ENCODE measurements at regions not wholly inside any gene's neighbourhood (a gene's known extent, or its start where the extent isn't known, plus 50 kb on each side); places are given as distances from the start of the nearest gene placed in this dataset.

DNA sequence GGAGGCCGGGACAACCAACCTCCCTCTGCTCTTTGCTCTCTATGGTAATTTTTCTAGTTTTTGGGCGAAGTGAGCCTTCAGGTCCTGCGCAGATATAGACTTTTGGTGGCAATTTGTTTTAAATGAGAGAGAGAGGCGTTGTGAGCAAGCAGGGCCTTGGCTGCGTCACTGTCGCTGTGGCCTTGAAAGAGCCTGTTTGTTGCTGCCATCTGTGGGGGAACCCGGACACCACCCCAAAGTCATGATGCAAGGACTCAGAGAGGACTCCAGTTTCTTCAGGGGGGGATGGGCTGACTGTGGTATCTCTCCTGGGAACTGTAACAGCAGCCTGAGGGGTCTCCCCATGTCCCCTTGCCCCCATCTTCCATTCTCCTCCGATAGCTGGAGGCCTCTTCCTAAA is 462.7 kb upstream of the SULF2 start:
- no peak overlapping the region for H2AFZ ChIP-seq (ENCODE audit: low read depth, low read length)
- no peaks in the 10 kb centered on the region for H3K9me3 ChIP-seq (ENCODE audit: insufficient read depth, low read length)
- H3K4me3 ChIP-seq (ENCODE audit: low read length) = no peak overlapping the region
- no peaks in the 10 kb centered on the region for H3K4me1 ChIP-seq (ENCODE audit: low read length)
- no peak overlapping the region for H3K9ac ChIP-seq (ENCODE audit: low read length)
- H3K4me2 ChIP-seq (ENCODE audit: low read length) = no peak overlapping the region
- H3K79me2 ChIP-seq (ENCODE audit: low read length) = no peaks in the 10 kb centered on the region
- no peaks in the 10 kb centered on the region for H4K20me1 ChIP-seq (ENCODE audit: insufficient read depth, low read length)
- no peak for TF ChIP-seq EZH2phosphoT487 (IDR thresholded peaks at IDR 0.05; ENCODE audit: low read depth)
- TF ChIP-seq, protein P1, sequence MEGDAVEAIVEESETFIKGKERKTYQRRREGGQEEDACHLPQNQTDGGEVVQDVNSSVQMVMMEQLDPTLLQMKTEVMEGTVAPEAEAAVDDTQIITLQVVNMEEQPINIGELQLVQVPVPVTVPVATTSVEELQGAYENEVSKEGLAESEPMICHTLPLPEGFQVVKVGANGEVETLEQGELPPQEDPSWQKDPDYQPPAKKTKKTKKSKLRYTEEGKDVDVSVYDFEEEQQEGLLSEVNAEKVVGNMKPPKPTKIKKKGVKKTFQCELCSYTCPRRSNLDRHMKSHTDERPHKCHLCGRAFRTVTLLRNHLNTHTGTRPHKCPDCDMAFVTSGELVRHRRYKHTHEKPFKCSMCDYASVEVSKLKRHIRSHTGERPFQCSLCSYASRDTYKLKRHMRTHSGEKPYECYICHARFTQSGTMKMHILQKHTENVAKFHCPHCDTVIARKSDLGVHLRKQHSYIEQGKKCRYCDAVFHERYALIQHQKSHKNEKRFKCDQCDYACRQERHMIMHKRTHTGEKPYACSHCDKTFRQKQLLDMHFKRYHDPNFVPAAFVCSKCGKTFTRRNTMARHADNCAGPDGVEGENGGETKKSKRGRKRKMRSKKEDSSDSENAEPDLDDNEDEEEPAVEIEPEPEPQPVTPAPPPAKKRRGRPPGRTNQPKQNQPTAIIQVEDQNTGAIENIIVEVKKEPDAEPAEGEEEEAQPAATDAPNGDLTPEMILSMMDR (IDR thresholded peaks at IDR 0.05; ENCODE audit: low read depth, low read length) = no peak
- H3K27ac ChIP-seq (ENCODE audit: low read length) = no peak overlapping the region
- H3K27me3 ChIP-seq (ENCODE audit: low read depth, low read length) = peaks cover 14% of the 10 kb centered on the region
- H3K36me3 ChIP-seq (replicated peaks; ENCODE audit: low read depth, low read length) = no peaks in the 10 kb centered on the region

DNA sequence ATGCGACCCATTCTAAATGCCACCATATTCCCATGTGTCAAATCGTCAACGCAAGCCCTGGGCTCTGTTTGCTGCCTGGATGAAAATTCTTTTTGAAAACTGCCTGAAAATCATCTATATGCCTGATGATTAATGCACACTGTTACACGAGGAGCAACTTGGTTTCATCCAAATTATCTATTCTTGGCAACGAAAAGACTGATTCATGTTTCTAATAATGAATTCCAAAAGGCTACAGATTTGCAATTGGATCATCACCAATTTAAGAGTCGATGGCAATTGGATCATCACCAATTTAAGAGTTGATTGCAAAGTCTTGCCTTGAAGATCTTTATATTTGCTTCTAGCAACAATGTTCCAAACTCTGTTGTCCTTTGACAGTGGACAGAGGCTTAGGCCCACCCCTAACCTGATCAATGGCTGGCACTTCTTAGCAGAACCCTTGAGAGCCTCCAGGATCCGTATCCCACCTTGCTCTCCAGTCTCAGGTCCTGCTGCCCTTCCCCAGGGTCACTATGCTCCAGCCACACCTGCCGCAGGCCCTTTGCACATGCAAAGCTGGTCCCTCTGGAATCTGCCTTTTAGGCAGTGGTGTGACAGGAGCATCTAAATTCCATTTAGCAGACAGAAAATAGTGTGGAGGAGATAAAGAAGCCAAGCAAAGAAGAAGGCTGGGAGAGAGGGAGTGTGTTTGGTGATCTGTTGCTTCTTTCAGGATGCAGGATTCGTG is 460.9 kb upstream of the SULF2 start:
- H3K4me1 ChIP-seq (ENCODE audit: low read length) = no peaks in the 10 kb centered on the region
- no peak overlapping the region for H3K27ac ChIP-seq (ENCODE audit: low read length)
- TF ChIP-seq, protein P1 (IDR thresholded peaks at IDR 0.05; ENCODE audit: low read depth, low read length) = no peak
- TF ChIP-seq EZH2phosphoT487 (IDR thresholded peaks at IDR 0.05; ENCODE audit: low read depth) = no peak
- H3K79me2 ChIP-seq (ENCODE audit: low read length) = no peaks in the 10 kb centered on the region
- no peak overlapping the region for H2AFZ ChIP-seq (ENCODE audit: low read depth, low read length)
- H3K4me3 ChIP-seq (ENCODE audit: low read length) = no peak overlapping the region
- H3K36me3 ChIP-seq (replicated peaks; ENCODE audit: low read depth, low read length) = no peaks in the 10 kb centered on the region
- H3K27me3 ChIP-seq (ENCODE audit: low read depth, low read length) = peaks cover 14% of the 10 kb centered on the region
- H4K20me1 ChIP-seq (ENCODE audit: insufficient read depth, low read length) = no peaks in the 10 kb centered on the region
- H3K9ac ChIP-seq (ENCODE audit: low read length) = no peak overlapping the region
- no peaks in the 10 kb centered on the region for H3K9me3 ChIP-seq (ENCODE audit: insufficient read depth, low read length)
- no peak overlapping the region for H3K4me2 ChIP-seq (ENCODE audit: low read length)

DNA sequence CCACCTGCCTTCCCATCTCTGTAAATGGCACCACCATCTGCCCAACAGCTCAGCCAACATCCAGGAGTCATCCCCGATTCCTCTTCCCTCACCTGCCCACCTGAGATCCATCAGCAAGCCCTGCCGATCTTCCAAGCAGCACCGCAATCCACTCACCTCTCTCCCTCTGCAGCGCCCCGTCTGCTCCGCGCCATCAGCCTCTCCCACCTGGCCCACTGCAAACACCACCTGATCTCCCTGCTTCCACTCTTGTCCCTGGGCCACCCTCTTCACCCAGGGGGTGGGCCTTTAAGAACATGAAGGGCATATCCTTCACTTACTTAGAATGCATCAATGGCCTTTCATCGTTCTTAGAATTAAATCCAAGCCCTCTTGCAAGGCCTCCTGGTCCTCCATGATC is 457.3 kb upstream of the SULF2 start:
- Histone ChIP-seq H4K20me1 (ENCODE audit: insufficient read depth, low read length) (no peaks in the 10 kb centered on the region), H3K9me3 (ENCODE audit: insufficient read depth, low read length) (no peaks in the 10 kb centered on the region), H3K4me1 (ENCODE audit: low read length) (no peaks in the 10 kb centered on the region), H3K27ac (ENCODE audit: low read length) (no peak overlapping the region), H3K4me2 (ENCODE audit: low read length) (no peak overlapping the region), H3K36me3 (replicated peaks; ENCODE audit: low read depth, low read length) (no peaks in the 10 kb centered on the region), H3K4me3 (ENCODE audit: low read length) (no peak overlapping the region), H3K79me2 (ENCODE audit: low read length) (no peaks in the 10 kb centered on the region), H3K27me3 (ENCODE audit: low read depth, low read length) (peaks cover 16% of the 10 kb centered on the region), H2AFZ (ENCODE audit: low read depth, low read length) (no peak overlapping the region), H3K9ac (ENCODE audit: low read length) (no peak overlapping the region)
- TF ChIP-seq, protein P1 (IDR thresholded peaks at IDR 0.05; ENCODE audit: low read depth, low read length) = no peak
- TF ChIP-seq EZH2phosphoT487 (IDR thresholded peaks at IDR 0.05; ENCODE audit: low read depth) = no peak

DNA sequence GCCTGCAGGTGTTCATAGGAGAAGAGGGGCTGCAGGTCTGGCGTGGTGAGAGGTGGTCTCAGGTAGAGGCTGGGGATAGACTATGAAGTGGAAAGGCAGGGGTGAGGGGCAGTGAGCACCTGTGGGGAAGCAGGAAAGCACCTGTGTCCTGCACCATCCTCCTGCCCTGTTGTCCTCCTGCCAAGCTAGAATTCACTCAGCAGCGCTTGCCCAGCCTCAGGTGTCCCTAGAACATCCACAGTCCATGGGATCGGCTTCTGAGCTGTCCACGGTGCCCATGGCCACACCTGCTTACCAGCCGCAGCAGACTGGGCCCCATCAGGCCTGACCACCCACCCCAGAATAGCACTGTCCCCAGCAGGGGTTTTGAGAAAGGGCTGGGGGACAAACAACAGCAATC is 456.2 kb upstream of the SULF2 start:
- Histone ChIP-seq H3K4me2 (ENCODE audit: low read length) (no peak overlapping the region), H3K36me3 (replicated peaks; ENCODE audit: low read depth, low read length) (no peaks in the 10 kb centered on the region), H3K27ac (ENCODE audit: low read length) (no peak overlapping the region), H2AFZ (ENCODE audit: low read depth, low read length) (no peak overlapping the region), H3K79me2 (ENCODE audit: low read length) (no peaks in the 10 kb centered on the region), H4K20me1 (ENCODE audit: insufficient read depth, low read length) (no peaks in the 10 kb centered on the region), H3K9ac (ENCODE audit: low read length) (no peak overlapping the region), H3K4me1 (ENCODE audit: low read length) (no peaks in the 10 kb centered on the region), H3K9me3 (ENCODE audit: insufficient read depth, low read length) (no peaks in the 10 kb centered on the region), H3K4me3 (ENCODE audit: low read length) (no peak overlapping the region), H3K27me3 (ENCODE audit: low read depth, low read length) (peaks cover 15% of the 10 kb centered on the region)
- TF ChIP-seq, protein P1 (IDR thresholded peaks at IDR 0.05; ENCODE audit: low read depth, low read length) = no peak
- no peak for TF ChIP-seq EZH2phosphoT487 (IDR thresholded peaks at IDR 0.05; ENCODE audit: low read depth)
